DND-41 (cell line): ENCODE measurements at regions not wholly inside any gene's neighbourhood (a gene's known extent, or its start where the extent isn't known, plus 50 kb on each side); places are given as distances from the start of the nearest gene placed in this dataset.

ENCODE experiments used
- CTCF ChIP-seq: IDR thresholded peaks from 2 replicates; pipeline ENCODE4 v1.5.1; 2012; ENCODE audit warnings: borderline replicate concordance, low read length, moderate library complexity, mild to moderate bottlenecking; ENCODE audit not compliant: poor library complexity, severe bottlenecking; ENCODE audit errors: extremely low read depth
- EZH2 ChIP-seq: IDR thresholded peaks from 3 replicates; pipeline ENCODE4 v1.6.1; 2012; ENCODE audit warnings: borderline replicate concordance, low read depth, mild to moderate bottlenecking, moderate library complexity, low read length, inconsistent platforms; ENCODE audit not compliant: severe bottlenecking

GRCh38 chr3:13712682-13713180 lies 163.8 kb downstream of the FBLN2 start:
- TF ChIP-seq CTCF (no peak), EZH2 (no peak)
